H9 (cell line): ENCODE measurements at regions not wholly inside any gene's neighbourhood (a gene's known extent, or its start where the extent isn't known, plus 50 kb on each side); places are given as distances from the start of the nearest gene placed in this dataset.

Experiments used
- DNase-seq: peaks from one replicate; pipeline ENCODE4 v3.0.0-alpha.2; 2017
- H2AFZ ChIP-seq: one replicate; pipeline ENCODE4 v1.6.1; 2013; ENCODE audit warnings: mild to moderate bottlenecking, low read length, control low read depth, moderate library complexity
- H2AK5ac ChIP-seq: 2 replicates; pipeline ENCODE4 v1.6.1; 2013; ENCODE audit warnings: low read length, control low read depth, mixed read lengths; ENCODE audit not compliant: insufficient read length
- H2BK120ac ChIP-seq: one replicate; pipeline ENCODE4 v1.6.1; 2013; ENCODE audit warnings: low read depth, mild to moderate bottlenecking, low read length, control low read depth, inconsistent platforms; ENCODE audit not compliant: poor library complexity, severe bottlenecking
- H2BK12ac ChIP-seq: 2 replicates; pipeline ENCODE4 v1.6.1; 2013; ENCODE audit warnings: low read length, control low read depth, mixed read lengths, low read depth; ENCODE audit not compliant: insufficient read length
- H2BK15ac ChIP-seq: 2 replicates; pipeline ENCODE4 v1.6.1; 2013; ENCODE audit warnings: low read depth, low read length, control low read depth
- H2BK20ac ChIP-seq: one replicate; pipeline ENCODE4 v1.6.1; 2013; ENCODE audit warnings: low read depth, mild to moderate bottlenecking, low read length, control low read depth, inconsistent platforms; ENCODE audit not compliant: poor library complexity, severe bottlenecking
- H2BK5ac ChIP-seq: 2 replicates; pipeline ENCODE4 v1.6.1; 2013; ENCODE audit warnings: low read length, control low read depth, mixed read lengths; ENCODE audit not compliant: insufficient read length
- H3K14ac ChIP-seq: 2 replicates; pipeline ENCODE4 v1.6.1; 2013; ENCODE audit warnings: low read length, control low read depth; ENCODE audit not compliant: insufficient read depth
- H3K18ac ChIP-seq: 2 replicates; pipeline ENCODE4 v1.6.1; 2013; ENCODE audit warnings: low read depth, mild to moderate bottlenecking, mixed read lengths, low read length, control low read depth; ENCODE audit not compliant: insufficient read length
- H3K23ac ChIP-seq: 2 replicates; pipeline ENCODE4 v1.6.1; 2013; ENCODE audit warnings: low read length, control low read depth, mixed read lengths, low read depth; ENCODE audit not compliant: insufficient read length
- H3K23me2 ChIP-seq: 2 replicates; pipeline ENCODE4 v1.6.1; 2013; ENCODE audit warnings: low read depth, mild to moderate bottlenecking, mixed read lengths, low read length, control low read depth; ENCODE audit not compliant: insufficient read length, poor library complexity, severe bottlenecking
- H3K27ac ChIP-seq: 2 replicates; pipeline ENCODE4 v1.5.1; 2013; ENCODE audit warnings: low read length, control low read depth, mixed read lengths, low read depth; ENCODE audit not compliant: insufficient read length
- H3K27me3 ChIP-seq: 2 replicates; pipeline ENCODE4 v1.6.1; 2013; ENCODE audit warnings: low read length, control low read depth, inconsistent platforms; ENCODE audit not compliant: insufficient read depth
- H3K4ac ChIP-seq: 2 replicates; pipeline ENCODE4 v1.6.1; 2013; ENCODE audit warnings: low read depth, mild to moderate bottlenecking, control low read depth, inconsistent platforms, low read length, moderate library complexity
- H3K4me1 ChIP-seq: 2 replicates; pipeline ENCODE4 v1.6.1; 2013; ENCODE audit warnings: low read length, control low read depth, inconsistent platforms; ENCODE audit not compliant: insufficient read depth
- H3K4me2 ChIP-seq: 2 replicates; pipeline ENCODE4 v1.6.1; 2013; ENCODE audit warnings: low read length, control low read depth, mixed read lengths; ENCODE audit not compliant: insufficient read length, insufficient read depth
- H3K56ac ChIP-seq: 2 replicates; pipeline ENCODE4 v1.6.1; 2013; ENCODE audit warnings: low read depth, mild to moderate bottlenecking, mixed read lengths, low read length, control low read depth; ENCODE audit not compliant: insufficient read length
- H3K79me1 ChIP-seq: 2 replicates; pipeline ENCODE4 v1.6.1; 2013; ENCODE audit warnings: low read depth, mild to moderate bottlenecking, moderate library complexity, low read length, control low read depth, inconsistent platforms; ENCODE audit not compliant: insufficient read depth, poor library complexity, severe bottlenecking
- H3K79me2 ChIP-seq: 2 replicates; pipeline ENCODE4 v1.6.1; 2013; ENCODE audit warnings: low read length, control low read depth, inconsistent platforms; ENCODE audit not compliant: insufficient read depth
- H3K9ac ChIP-seq: 2 replicates; pipeline ENCODE4 v1.6.1; 2013; ENCODE audit warnings: low read length, control low read depth, mixed read lengths; ENCODE audit not compliant: insufficient read length; ENCODE audit errors: extremely low read depth
- H3K9me3 ChIP-seq: one replicate; pipeline ENCODE4 v1.6.1; 2013; ENCODE audit warnings: low read depth, low read length, inconsistent platforms; ENCODE audit not compliant: control insufficient read depth
- H3T11ph ChIP-seq: one replicate; pipeline ENCODE4 v1.6.1; 2013; ENCODE audit warnings: mild to moderate bottlenecking, low read length, control low read depth, inconsistent platforms
- H4K20me1 ChIP-seq: one replicate; pipeline ENCODE4 v1.6.1; 2013; ENCODE audit not compliant: control insufficient read depth, insufficient read length, insufficient read depth
- H4K5ac ChIP-seq: 2 replicates; pipeline ENCODE4 v1.6.1; 2013; ENCODE audit warnings: low read depth, mild to moderate bottlenecking, mixed read lengths, low read length, control low read depth; ENCODE audit not compliant: insufficient read length
- H4K8ac ChIP-seq: replicated peaks from 2 replicates; pipeline ENCODE4 v1.6.1; 2013; ENCODE audit warnings: low read length, control low read depth, mixed read lengths, low read depth; ENCODE audit not compliant: insufficient read length
- H4K91ac ChIP-seq: 2 replicates; pipeline ENCODE4 v1.6.1; 2013; ENCODE audit warnings: low read depth, mild to moderate bottlenecking, moderate library complexity, mixed read lengths, low read length, control low read depth; ENCODE audit not compliant: insufficient read length
- H3K27ac Mint-ChIP-seq, 3 experiments: 2 replicates in 2 of 3; 3 replicates in 1 of 3; pipeline ENCODE4 v1.8.0; 2020 to 2021; ENCODE audit warnings: mixed read lengths in 3 of 3, mild to moderate bottlenecking in 1 of 3, moderate library complexity in 1 of 3
- H3K27me3 Mint-ChIP-seq: 2 replicates; pipeline ENCODE4 v1.8.0; 2021; ENCODE audit warnings: low read depth, mild to moderate bottlenecking, moderate library complexity, mixed read lengths
- H3K36me3 Mint-ChIP-seq, 3 experiments: 2 replicates in 2 of 3; 3 replicates in 1 of 3; pipeline ENCODE4 v1.8.0; 2020 to 2021; ENCODE audit warnings: low read depth in 3 of 3, mixed read lengths in 3 of 3; ENCODE audit not compliant: insufficient read depth in 1 of 3
- H3K4me1 Mint-ChIP-seq, 2 experiments: 2 replicates each; pipeline ENCODE4 v1.8.0; 2020; ENCODE audit warnings: mixed read lengths in 2 of 2
- H3K4me3 Mint-ChIP-seq, 2 experiments: 2 replicates in 1 of 2; 3 replicates in 1 of 2; pipeline ENCODE4 v1.8.0; 2020 to 2021; ENCODE audit warnings: mild to moderate bottlenecking in 2 of 2, mixed read lengths in 2 of 2, moderate library complexity in 1 of 2
- H3K9me3 Mint-ChIP-seq, 2 experiments: 2 replicates in 1 of 2; 3 replicates in 1 of 2; pipeline ENCODE4 v1.8.0; 2020; ENCODE audit warnings: mild to moderate bottlenecking in 2 of 2, mixed read lengths in 2 of 2, moderate library complexity in 1 of 2
- WGBS: extraction: QIAGEN DNeasy Blood & Tissue Kit; methylation state at CpG from one replicate; pipeline ENCODE4 v1.1.7; 2013; ENCODE audit warnings: missing lambda C conversion rate, low lambda C conversion rate, mixed read lengths; ENCODE audit not compliant: insufficient read length; ENCODE audit errors: extremely low coverage; 5-methylcytosine and 5-hydroxymethylcytosine counted together
- TF ChIP-seq, protein P1 (sequence below): fragments of 200-600 bp; sonication (generic); conservative IDR thresholded peaks from 3 replicates; pipeline ENCODE4 v1.8.0; 2021; ENCODE audit warnings: antibody characterized with exemption, mild to moderate bottlenecking

DNA sequence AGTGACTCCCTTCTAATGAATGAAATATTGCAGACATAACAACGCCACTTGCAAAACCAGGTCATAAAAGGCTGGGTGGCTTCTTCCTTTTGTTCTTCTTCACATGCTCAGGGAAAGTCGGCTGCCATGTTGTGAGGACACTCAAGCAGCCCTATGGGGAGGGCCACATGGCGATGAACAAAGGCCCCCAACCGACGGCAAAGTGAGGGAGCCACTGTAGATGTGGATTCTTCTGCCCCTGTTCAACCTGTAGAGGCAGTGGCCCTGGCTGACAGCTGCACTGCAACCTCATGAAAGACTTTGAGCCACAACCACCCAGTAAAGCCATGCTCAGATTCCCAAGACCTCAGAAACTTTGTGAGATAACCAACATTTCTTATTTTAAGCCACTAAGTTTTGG, 203.5 kb upstream of the TNRC6C start:
- peaks cover 7 to 21% of the 10 kb centered on the region in 2 experiments for H3K4me1 Mint-ChIP-seq
- Histone ChIP-seq H4K8ac (no peak overlapping the region), H3K4me1 (no peaks in the 10 kb centered on the region), H3K23ac (no peak overlapping the region), H3K9ac (no peak overlapping the region), H3K79me2 (no peaks in the 10 kb centered on the region), H4K20me1 (no peaks in the 10 kb centered on the region), H2BK15ac (no peak overlapping the region), H4K91ac (no peak overlapping the region), H3T11ph (no peak overlapping the region), H4K5ac (no peak overlapping the region), H3K4ac (no peak overlapping the region), H2AK5ac (no peak overlapping the region), H3K14ac (no peak overlapping the region), H3K4me2 (no peak overlapping the region), H2BK12ac (no peak overlapping the region), H3K27ac (no peak overlapping the region), H2BK120ac (no peak overlapping the region), H3K79me1 (no peaks in the 10 kb centered on the region), H2AFZ (no peak overlapping the region), H3K27me3 (no peaks in the 10 kb centered on the region), H3K18ac (no peak overlapping the region), H2BK20ac (no peak overlapping the region), H2BK5ac (no peak overlapping the region), H3K56ac (no peak overlapping the region), H3K23me2 (no peaks in the 10 kb centered on the region), H3K9me3 (no peaks in the 10 kb centered on the region)
- no peak overlapping the region for H3K4me3 Mint-ChIP-seq
- peaks cover 2 to 4% (median 2%) of the 10 kb centered on the region in 3 experiments; a peak in 2 of 7 replicates for H3K36me3 Mint-ChIP-seq
- H3K27ac Mint-ChIP-seq, result no peak overlapping the region
- peaks cover 4 to 8% of the 10 kb centered on the region in 2 experiments; a peak in 4 of 5 replicates for H3K9me3 Mint-ChIP-seq
- no peak for DNase-seq
- TF ChIP-seq, protein P1, sequence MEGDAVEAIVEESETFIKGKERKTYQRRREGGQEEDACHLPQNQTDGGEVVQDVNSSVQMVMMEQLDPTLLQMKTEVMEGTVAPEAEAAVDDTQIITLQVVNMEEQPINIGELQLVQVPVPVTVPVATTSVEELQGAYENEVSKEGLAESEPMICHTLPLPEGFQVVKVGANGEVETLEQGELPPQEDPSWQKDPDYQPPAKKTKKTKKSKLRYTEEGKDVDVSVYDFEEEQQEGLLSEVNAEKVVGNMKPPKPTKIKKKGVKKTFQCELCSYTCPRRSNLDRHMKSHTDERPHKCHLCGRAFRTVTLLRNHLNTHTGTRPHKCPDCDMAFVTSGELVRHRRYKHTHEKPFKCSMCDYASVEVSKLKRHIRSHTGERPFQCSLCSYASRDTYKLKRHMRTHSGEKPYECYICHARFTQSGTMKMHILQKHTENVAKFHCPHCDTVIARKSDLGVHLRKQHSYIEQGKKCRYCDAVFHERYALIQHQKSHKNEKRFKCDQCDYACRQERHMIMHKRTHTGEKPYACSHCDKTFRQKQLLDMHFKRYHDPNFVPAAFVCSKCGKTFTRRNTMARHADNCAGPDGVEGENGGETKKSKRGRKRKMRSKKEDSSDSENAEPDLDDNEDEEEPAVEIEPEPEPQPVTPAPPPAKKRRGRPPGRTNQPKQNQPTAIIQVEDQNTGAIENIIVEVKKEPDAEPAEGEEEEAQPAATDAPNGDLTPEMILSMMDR, result no peak
- WGBS, result no CpG with 5 or more reads among the region's 5 CpGs
- H3K27me3 Mint-ChIP-seq, result peaks cover 30% of the 10 kb centered on the region
